HCT116 (cell line): ENCODE measurements at regions not wholly inside any gene's neighbourhood (a gene's known extent, or its start where the extent isn't known, plus 50 kb on each side); places are given as distances from the start of the nearest gene placed in this dataset.

Experiments
- ATAC-seq: fragments of 200-7000 bp; cut with Tn5 transposase; 2 replicates; pipeline ENCODE4 v1.9.1; 2020; ENCODE audit warnings: mild to moderate bottlenecking, moderate library complexity
- BruUV-seq: library from RNA; stranded (reverse); fragments of 400-500 nt; replicated peaks from 2 replicates; lab custom pipeline; 2021; lab: Mats Ljungman, UMichigan
- CTCF ChIA-PET: fragments of 300-600 bp; sonication (Branson Sonifier 250); formaldehyde crosslinking; loops from one replicate; lab custom pipeline; 2021; ENCODE audit warnings: antibody characterized with exemption; lab: Charles Lee
- POLR2A ChIA-PET: fragments of 300-600, 350-600 bp; sonication (Branson Sonifier 250); formaldehyde crosslinking; loops from one replicate; lab custom pipeline; 2021; ENCODE audit warnings: antibody characterized with exemption; lab: Charles Lee
- RAD21 ChIA-PET, 2 experiments: fragments of 300-600 bp; sonication (Branson Sonifier 250); formaldehyde crosslinking; loops; one replicate each; lab custom pipeline; 2023; ENCODE audit warnings: low total read pairs in 2 of 2; ENCODE audit not compliant: uncharacterized antibody in 2 of 2, unreplicated experiment in 2 of 2, low non-redundant PET in 1 of 2; lab: Charles Lee
- DNase-seq: peaks from one replicate; pipeline ENCODE4 v3.0.0-alpha.2; 2010; ENCODE audit warnings: low read depth, low spot score
- H2AFZ ChIP-seq: fragments of 200-600 bp; shearing (Covaris generic), sonication (generic); 2 replicates; pipeline ENCODE4 v1.6.1; 2017; ENCODE audit warnings: low read depth, mixed run types, mixed read lengths, antibody characterized with exemption, low read length; ENCODE audit not compliant: poor library complexity, severe bottlenecking
- H3K27ac ChIP-seq: 2 replicates; pipeline ENCODE4 v1.5.1; 2012; ENCODE audit warnings: low read depth, low read length
- H3K27me3 ChIP-seq: fragments of 200-600 bp; sonication (generic); 2 replicates; pipeline ENCODE4 v1.6.1; 2016; ENCODE audit warnings: mixed run types, low read length, mixed read lengths; ENCODE audit not compliant: insufficient read depth
- H3K36me3 ChIP-seq, 2 experiments: fragments of 200-500 bp in 1 of 2; fragments of 200-600 bp in 1 of 2; sonication (Bioruptor generic) in 1 of 2; sonication (generic) in 1 of 2; 2 replicates each; pipeline versions ENCODE4 v1.5.1 to v1.6.1; 2014 to 2016; ENCODE audit warnings: low read length in 2 of 2, inconsistent platforms in 1 of 2, mixed read lengths in 1 of 2, mixed run types in 1 of 2; ENCODE audit not compliant: insufficient read depth in 2 of 2, control insufficient read depth in 1 of 2
- H3K4me1 ChIP-seq, 2 experiments: fragments of 200-600 bp in 1 of 2; sonication (generic) in 1 of 2; 2 replicates each; pipeline versions ENCODE4 v1.5.1 to v1.6.1; 2012 to 2017; ENCODE audit warnings: low read length in 2 of 2, inconsistent platforms in 1 of 2, mild to moderate bottlenecking in 1 of 2, mixed read lengths in 1 of 2, mixed run types in 1 of 2, moderate library complexity in 1 of 2; ENCODE audit not compliant: insufficient read depth in 2 of 2, control insufficient read depth in 1 of 2
- H3K4me2 ChIP-seq: fragments of 200-600 bp; sonication (generic); 2 replicates; pipeline ENCODE4 v1.6.1; 2017; ENCODE audit warnings: mixed run types, low read length, mixed read lengths
- H3K4me3 ChIP-seq, 2 experiments: fragments of 200-600 bp in 1 of 2; sonication (generic) in 1 of 2; replicated peaks in 1 of 2; 2 replicates each; pipeline ENCODE4 v1.5.1; 2011 to 2016; ENCODE audit warnings: low read length in 2 of 2, control low read depth in 1 of 2, low read depth in 1 of 2, mild to moderate bottlenecking in 1 of 2, mixed read lengths in 1 of 2, mixed run types in 1 of 2
- H3K79me2 ChIP-seq: fragments of 200-600 bp; sonication (generic); 2 replicates; pipeline ENCODE4 v1.6.1; 2017; ENCODE audit warnings: mild to moderate bottlenecking, mixed run types, low read length, moderate library complexity, mixed read lengths; ENCODE audit not compliant: insufficient read depth
- H3K9ac ChIP-seq: fragments of 200-600 bp; sonication (generic); 2 replicates; pipeline ENCODE4 v1.6.1; 2016; ENCODE audit warnings: low read length, mixed read lengths
- H3K9me2 ChIP-seq: fragments of 200-600 bp; sonication (generic), shearing (Covaris generic); 2 replicates; pipeline ENCODE4 v1.6.1; 2017; ENCODE audit warnings: mixed run types, mild to moderate bottlenecking, moderate library complexity; ENCODE audit not compliant: insufficient read depth
- H3K9me3 ChIP-seq, 2 experiments: fragments of 200-500 bp in 1 of 2; fragments of 200-600 bp in 1 of 2; sonication (Bioruptor generic) in 1 of 2; sonication (generic) in 1 of 2; 2 replicates each; pipeline ENCODE4 v1.6.1; 2014 to 2017; ENCODE audit warnings: low read length in 2 of 2, mixed read lengths in 2 of 2, inconsistent platforms in 1 of 2, low read depth in 1 of 2, mild to moderate bottlenecking in 1 of 2, mixed run types in 1 of 2, moderate library complexity in 1 of 2; ENCODE audit not compliant: control insufficient read depth in 1 of 2, insufficient read depth in 1 of 2
- H4K20me1 ChIP-seq: fragments of 200-600 bp; sonication (generic), shearing (Covaris generic); 2 replicates; pipeline ENCODE4 v1.6.1; 2017; ENCODE audit warnings: mixed run types, mild to moderate bottlenecking, moderate library complexity; ENCODE audit not compliant: insufficient read depth
- EZH2phosphoT487 ChIP-seq: fragments of 200-600 bp; IDR thresholded peaks from 2 replicates; pipeline ENCODE4 v1.6.1; 2018; ENCODE audit warnings: antibody characterized with exemption, borderline replicate concordance
- MAX ChIP-seq: IDR thresholded peaks from 2 replicates; pipeline ENCODE4 v1.6.1; 2012
- POLR2A ChIP-seq: IDR thresholded peaks from 2 replicates; pipeline ENCODE4 v1.7.0; 2011; ENCODE audit warnings: borderline replicate concordance; ENCODE audit not compliant: insufficient read depth, insufficient read length; ENCODE audit errors: extremely low read depth
- POLR2AphosphoS5 ChIP-seq: IDR thresholded peaks from 2 replicates; pipeline ENCODE4 v1.6.1; 2011; ENCODE audit warnings: mild to moderate bottlenecking, low read depth, low read length, moderate library complexity
- SIN3A ChIP-seq: IDR thresholded peaks from 2 replicates; pipeline ENCODE4 v1.6.1; 2012; ENCODE audit warnings: low read depth
- SP1 ChIP-seq: IDR thresholded peaks from 2 replicates; pipeline ENCODE4 v1.6.1; 2012; ENCODE audit warnings: low read depth
- TCF7L2 ChIP-seq: IDR thresholded peaks from 2 replicates; pipeline ENCODE4 v1.7.0; 2011; ENCODE audit warnings: borderline replicate concordance, inconsistent platforms; ENCODE audit not compliant: insufficient read depth, insufficient read length; ENCODE audit errors: extremely low read depth
- YY1 ChIP-seq: IDR thresholded peaks from 2 replicates; pipeline ENCODE4 v1.6.1; 2011; ENCODE audit warnings: low read length, low read depth, moderate library complexity, mild to moderate bottlenecking; ENCODE audit not compliant: insufficient replicate concordance; ENCODE audit errors: extremely low read depth
- ZBTB33 ChIP-seq: IDR thresholded peaks from 2 replicates; pipeline ENCODE4 v1.6.1; 2011; ENCODE audit warnings: mild to moderate bottlenecking, low read length, moderate library complexity; ENCODE audit not compliant: insufficient replicate concordance; ENCODE audit errors: extremely low read depth
- ZFX ChIP-seq: fragments of 450-650 bp; IDR thresholded peaks from 2 replicates; pipeline ENCODE4 v1.6.1; 2017
- ZNF274 ChIP-seq: fragments of 200-500 bp; sonication (Bioruptor generic); IDR thresholded peaks from 2 replicates; pipeline ENCODE4 v1.6.1; 2014; ENCODE audit warnings: mild to moderate bottlenecking, low read depth, low read length, inconsistent platforms
- intact Hi-C: fragments of 100-400 bp; cut with micrococcal nuclease; formaldehyde crosslinking; loops from 2 replicates; pipeline ENCODE4 v1.10.0; 2022
- TF ChIP-seq, protein P1 (sequence below): IDR thresholded peaks from 2 replicates; pipeline ENCODE4 v1.6.1; 2012
- TF ChIP-seq, protein P2 (sequence below), 3 experiments: fragments of 200-600 bp in 1 of 3; sonication (generic) in 1 of 3; IDR thresholded peaks in 2 of 3; conservative IDR thresholded peaks in 1 of 3; 2 replicates each; pipeline ENCODE4 v1.5.1; 2012 to 2017; ENCODE audit warnings: low read depth in 2 of 3, low read length in 2 of 3, antibody characterized with exemption in 1 of 3, borderline replicate concordance in 1 of 3, control low read depth in 1 of 3, mild to moderate bottlenecking in 1 of 3, mixed read lengths in 1 of 3, mixed run types in 1 of 3, moderate library complexity in 1 of 3; ENCODE audit not compliant: insufficient read depth in 1 of 3

DNA sequence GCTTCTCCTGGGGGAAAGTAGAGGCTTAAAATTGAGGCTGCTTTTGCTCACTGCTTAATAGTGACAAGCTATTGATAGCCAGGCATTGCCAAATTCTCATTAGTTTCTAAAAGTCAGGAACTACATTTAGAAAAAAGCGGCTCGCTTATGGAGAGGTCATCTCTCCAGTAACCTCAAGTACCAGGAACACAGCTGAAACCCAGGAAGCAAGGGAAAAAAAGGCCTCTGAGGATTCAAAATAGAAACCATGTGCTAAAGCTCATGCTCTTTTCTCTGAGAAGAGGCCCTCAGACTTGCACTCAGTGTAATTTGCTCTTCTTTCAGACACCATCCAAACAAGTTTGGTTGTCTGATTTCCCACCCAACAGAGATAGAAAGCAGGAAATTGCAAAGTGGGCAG lies 261.4 kb upstream of the USP25 start:
- no peak for DNase-seq
- H2AFZ ChIP-seq, result no peak overlapping the region
- H3K79me2 ChIP-seq, result no peaks in the 10 kb centered on the region
- no peaks in the 10 kb centered on the region for H3K9me2 ChIP-seq
- TF ChIP-seq SIN3A (no peak), POLR2A (no peak), ZBTB33 (no peak), ZFX (no peak), MAX (no peak), YY1 (no peak), EZH2phosphoT487 (no peak), POLR2AphosphoS5 (no peak), TCF7L2 (no peak), ZNF274 (no peak), SP1 (no peak)
- TF ChIP-seq, protein P1, sequence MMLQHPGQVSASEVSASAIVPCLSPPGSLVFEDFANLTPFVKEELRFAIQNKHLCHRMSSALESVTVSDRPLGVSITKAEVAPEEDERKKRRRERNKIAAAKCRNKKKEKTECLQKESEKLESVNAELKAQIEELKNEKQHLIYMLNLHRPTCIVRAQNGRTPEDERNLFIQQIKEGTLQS, result no peak
- TF ChIP-seq, protein P2, sequence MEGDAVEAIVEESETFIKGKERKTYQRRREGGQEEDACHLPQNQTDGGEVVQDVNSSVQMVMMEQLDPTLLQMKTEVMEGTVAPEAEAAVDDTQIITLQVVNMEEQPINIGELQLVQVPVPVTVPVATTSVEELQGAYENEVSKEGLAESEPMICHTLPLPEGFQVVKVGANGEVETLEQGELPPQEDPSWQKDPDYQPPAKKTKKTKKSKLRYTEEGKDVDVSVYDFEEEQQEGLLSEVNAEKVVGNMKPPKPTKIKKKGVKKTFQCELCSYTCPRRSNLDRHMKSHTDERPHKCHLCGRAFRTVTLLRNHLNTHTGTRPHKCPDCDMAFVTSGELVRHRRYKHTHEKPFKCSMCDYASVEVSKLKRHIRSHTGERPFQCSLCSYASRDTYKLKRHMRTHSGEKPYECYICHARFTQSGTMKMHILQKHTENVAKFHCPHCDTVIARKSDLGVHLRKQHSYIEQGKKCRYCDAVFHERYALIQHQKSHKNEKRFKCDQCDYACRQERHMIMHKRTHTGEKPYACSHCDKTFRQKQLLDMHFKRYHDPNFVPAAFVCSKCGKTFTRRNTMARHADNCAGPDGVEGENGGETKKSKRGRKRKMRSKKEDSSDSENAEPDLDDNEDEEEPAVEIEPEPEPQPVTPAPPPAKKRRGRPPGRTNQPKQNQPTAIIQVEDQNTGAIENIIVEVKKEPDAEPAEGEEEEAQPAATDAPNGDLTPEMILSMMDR (IDR thresholded peaks at IDR 0.05 in 2 of 3, conservative IDR thresholded peaks at IDR 0.05 in 1 of 3; ENCODE audit: borderline replicate concordance in 1 of 3, insufficient read depth in 1 of 3, low read depth in 2 of 3, low read length in 2 of 3), result no peak
- ChIA-PET POLR2A (no interaction called here), RAD21 (no interaction called here), CTCF (interaction anchor here (1.1 to 1.2 kb wide), 2 partner anchors 14 to 604 kb away, joined by 3 to 4 read pairs; no protein-coding TSS in a partner anchor)
- H3K9ac ChIP-seq, result no peak overlapping the region
- BruUV-seq, result no TSS peak
- no peaks in the 10 kb centered on the region for H3K36me3 ChIP-seq
- H3K4me3 ChIP-seq, result no peak overlapping the region
- no peaks in the 10 kb centered on the region; a peak in 1 of 4 replicates for H3K9me3 ChIP-seq
- intact Hi-C loops, result no loop called here
- H3K27me3 ChIP-seq, result no peaks in the 10 kb centered on the region
- no peak overlapping the region for H3K4me2 ChIP-seq
- H3K4me1 ChIP-seq, result no peaks in the 10 kb centered on the region
- no peak for ATAC-seq
- no peak overlapping the region for H3K27ac ChIP-seq
- H4K20me1 ChIP-seq, result no peaks in the 10 kb centered on the region
